ENCODE measurements at regions not wholly inside any gene's neighbourhood (a gene's known extent, or its start where the extent isn't known, plus 50 kb on each side); places are given as distances from the start of the nearest gene placed in this dataset.

GRCh38 chr2:220278022-220278421, 650.6 kb downstream of the SLC4A3 start:
- Mint-ChIP-seq H3K4me3 (ENCODE audit: unreplicated experiment) (no peak overlapping the region), H3K4me1 (ENCODE audit: low read depth, unreplicated experiment) (no peaks in the 10 kb centered on the region), H3K27ac (ENCODE audit: unreplicated experiment) (no peak overlapping the region), H3K9me3 (ENCODE audit: unreplicated experiment) (no peaks in the 10 kb centered on the region), H3K36me3 (ENCODE audit: unreplicated experiment) (no peaks in the 10 kb centered on the region), H3K27me3 (ENCODE audit: unreplicated experiment) (no peaks in the 10 kb centered on the region)
- DNase-seq, result no peak
- no peak for TF ChIP-seq CTCF (IDR thresholded peaks at IDR 0.05; ENCODE audit: partially characterized antibody, unreplicated experiment)

- Mint-ChIP-seq H3K27me3 (ENCODE audit: unreplicated experiment) (no peaks in the 10 kb centered on the region), H3K36me3 (ENCODE audit: unreplicated experiment) (no peaks in the 10 kb centered on the region), H3K4me3 (ENCODE audit: unreplicated experiment) (no peak overlapping the region), H3K27ac (ENCODE audit: unreplicated experiment) (no peak overlapping the region), H3K9me3 (ENCODE audit: unreplicated experiment) (no peaks in the 10 kb centered on the region), H3K4me1 (ENCODE audit: low read depth, unreplicated experiment) (peaks cover 2% of the 10 kb centered on the region)
- no peak for TF ChIP-seq CTCF (IDR thresholded peaks at IDR 0.05; ENCODE audit: partially characterized antibody, unreplicated experiment)
- DNase-seq, result no peak
These were observed 651.9 kb downstream of the SLC4A3 start for GRCh38 chr2:220279372-220279771.

- Mint-ChIP-seq H3K27me3 (ENCODE audit: unreplicated experiment) (no peaks in the 10 kb centered on the region), H3K27ac (ENCODE audit: unreplicated experiment) (no peak overlapping the region), H3K36me3 (ENCODE audit: unreplicated experiment) (no peaks in the 10 kb centered on the region), H3K4me3 (ENCODE audit: unreplicated experiment) (no peak overlapping the region), H3K4me1 (ENCODE audit: low read depth, unreplicated experiment) (peaks cover 4% of the 10 kb centered on the region), H3K9me3 (ENCODE audit: unreplicated experiment) (no peaks in the 10 kb centered on the region)
- no peak for DNase-seq
- TF ChIP-seq CTCF (IDR thresholded peaks at IDR 0.05; ENCODE audit: partially characterized antibody, unreplicated experiment), result no peak
These were observed 652.4 kb downstream of the SLC4A3 start for GRCh38 chr2:220279840-220280239.

- no peak for DNase-seq
- TF ChIP-seq CTCF (IDR thresholded peaks at IDR 0.05; ENCODE audit: partially characterized antibody, unreplicated experiment), result no peak
- no peaks in the 10 kb centered on the region for H3K27me3 Mint-ChIP-seq (ENCODE audit: unreplicated experiment)
- no peak overlapping the region for H3K27ac Mint-ChIP-seq (ENCODE audit: unreplicated experiment)
- H3K36me3 Mint-ChIP-seq (ENCODE audit: unreplicated experiment), result no peaks in the 10 kb centered on the region
- H3K4me3 Mint-ChIP-seq (ENCODE audit: unreplicated experiment), result no peak overlapping the region
- H3K9me3 Mint-ChIP-seq (ENCODE audit: unreplicated experiment), result no peaks in the 10 kb centered on the region
- peaks cover 4% of the 10 kb centered on the region for H3K4me1 Mint-ChIP-seq (ENCODE audit: low read depth, unreplicated experiment)
These were observed 653.3 kb downstream of the SLC4A3 start for GRCh38 chr2:220280736-220281135.

- no peaks in the 10 kb centered on the region for H3K9me3 Mint-ChIP-seq (ENCODE audit: unreplicated experiment)
- no peaks in the 10 kb centered on the region for H3K36me3 Mint-ChIP-seq (ENCODE audit: unreplicated experiment)
These were observed 654.3 kb downstream of the SLC4A3 start for GRCh38 chr2:220281771-220282170.

More at GRCh38 chr2:220281771-220282170, 654.3 kb downstream of the SLC4A3 start:
- Mint-ChIP-seq H3K4me1 (ENCODE audit: low read depth, unreplicated experiment) (peaks cover 4% of the 10 kb centered on the region), H3K27ac (ENCODE audit: unreplicated experiment) (no peak overlapping the region), H3K27me3 (ENCODE audit: unreplicated experiment) (no peaks in the 10 kb centered on the region), H3K4me3 (ENCODE audit: unreplicated experiment) (no peak overlapping the region)
- TF ChIP-seq CTCF (IDR thresholded peaks at IDR 0.05; ENCODE audit: partially characterized antibody, unreplicated experiment), result no peak
- DNase-seq, result no peak
